ENCODE measurements at regions not wholly inside any gene's neighbourhood (a gene's known extent, or its start where the extent isn't known, plus 50 kb on each side); places are given as distances from the start of the nearest gene placed in this dataset.

- TF ChIP-seq REST (IDR thresholded peaks at IDR 0.05; ENCODE audit: low read depth, low read length) (no peak), HDAC2 (IDR thresholded peaks at IDR 0.05) (no peak), NR2F1 (conservative IDR thresholded peaks at IDR 0.05) (no peak), ESRRA (IDR thresholded peaks at IDR 0.05; ENCODE audit: low read length) (no peak), FOXM1 (IDR thresholded peaks at IDR 0.05; ENCODE audit: low read depth, low read length) (no peak), TCF12 (IDR thresholded peaks at IDR 0.05; ENCODE audit: low read depth, low read length) (no peak), KDM1A (IDR thresholded peaks at IDR 0.05; ENCODE audit: borderline replicate concordance) (no peak)
These were observed 287.4 kb upstream of the ARRDC3 start (continued) for GRCh38 chr5:91670563-91670962.

GRCh38 chr5:91670122-91670521 lies 287.0 kb upstream of the ARRDC3 start:
- SMC1A ChIA-PET (ENCODE audit: uncharacterized antibody, unreplicated experiment): interaction anchor here (0.7 kb wide), 1 partner anchor 137 kb away, joined by 3 read pairs; no protein-coding TSS in a partner anchor
- no TSS peak for BruUV-seq (replicated peaks)
- Histone ChIP-seq H3K4me1 (ENCODE audit: control insufficient read depth, insufficient read depth, low read length) (no peaks in the 10 kb centered on the region), H2AFZ (ENCODE audit: control insufficient read depth, low read depth, low read length) (no peak overlapping the region), H3K4me3 (no peak overlapping the region), H3K79me2 (ENCODE audit: control insufficient read depth, insufficient read depth, low read length) (no peaks in the 10 kb centered on the region), H3K36me3 (ENCODE audit: control insufficient read depth in 2 of 2, insufficient read depth in 2 of 2, low read length in 1 of 2) (no peaks in the 10 kb centered on the region), H3K9me3 (replicated peaks; ENCODE audit: control insufficient read depth, insufficient read depth, low read length) (no peaks in the 10 kb centered on the region), H3K27me3 (replicated peaks in 1 of 2; ENCODE audit: control insufficient read depth in 2 of 2, insufficient read depth in 2 of 2, low read length in 1 of 2) (no peaks in the 10 kb centered on the region), H4K20me1 (ENCODE audit: control insufficient read depth, insufficient read depth) (no peaks in the 10 kb centered on the region), H3K4me2 (ENCODE audit: control insufficient read depth, insufficient read depth) (no peak overlapping the region), H3K9ac (ENCODE audit: control insufficient read depth, insufficient read depth, low read length) (no peak overlapping the region), H3K27ac (ENCODE audit: control insufficient read depth, insufficient read depth) (no peak overlapping the region)
- DNase-seq (ENCODE audit: low read depth, low spot score): no peak
- POLR2A ChIA-PET: no interaction called here
- no peak for FAIRE-seq
- in situ Hi-C loops (cut with MboI) (no loop called here), intact Hi-C loops (cut with micrococcal nuclease; ENCODE audit: unreplicated experiment) (no loop called here)
- TF ChIP-seq MEF2A (IDR thresholded peaks at IDR 0.05; ENCODE audit: insufficient read depth, low read depth, low read length): no peak
- TF ChIP-seq SIX5 (IDR thresholded peaks at IDR 0.05; ENCODE audit: low read depth, low read length, severe bottlenecking): no peak
- TF ChIP-seq KLF5 (IDR thresholded peaks at IDR 0.05; ENCODE audit: partially characterized antibody): no peak
- TF ChIP-seq ETV6 (conservative IDR thresholded peaks at IDR 0.05 in 1 of 2, IDR thresholded peaks at IDR 0.05 in 1 of 2; ENCODE audit: borderline replicate concordance in 1 of 2, low read depth in 1 of 2): no peak
- no peak for TF ChIP-seq BCLAF1 (IDR thresholded peaks at IDR 0.05)
- no peak for TF ChIP-seq FOXM1 (IDR thresholded peaks at IDR 0.05; ENCODE audit: low read depth, low read length)
- TF ChIP-seq ZZZ3 (IDR thresholded peaks at IDR 0.05; ENCODE audit: control insufficient read depth, insufficient read length, low read depth): no peak
- TF ChIP-seq ASH2L (IDR thresholded peaks at IDR 0.05; ENCODE audit: borderline replicate concordance, low read depth): no peak
- ATAC-seq: no peak
- RAD21 ChIA-PET (ENCODE audit: unreplicated experiment): no interaction called here
- CTCF ChIA-PET: no interaction called here
- 15% methylated on average over 2 of the region's 2 CpGs for WGBS (ENCODE audit: insufficient coverage, insufficient replicate concordance, low lambda C conversion rate, missing lambda C conversion rate)

All from GM12878 (cell line).